B cell (primary cell): ENCODE measurements at regions not wholly inside any gene's neighbourhood (a gene's known extent, or its start where the extent isn't known, plus 50 kb on each side); places are given as distances from the start of the nearest gene placed in this dataset.

Source experiments
- ATAC-seq: fragments of 200-7000 bp; cut with Tn5 transposase; one replicate; pipeline ENCODE4 v1.10.0; 2021; ENCODE audit warnings: low read depth, mild to moderate bottlenecking, moderate number of reproducible peaks, moderate library complexity
- CTCF ChIA-PET: fragments of 350-600 bp; sonication (Branson Sonifier 250); formaldehyde crosslinking; loops from one replicate; lab custom pipeline; 2021; ENCODE audit warnings: antibody characterized with exemption, inconsistent platforms; lab: Charles Lee
- POLR2A ChIA-PET: fragments of 350-600 bp; sonication (Branson Sonifier 250); formaldehyde crosslinking; loops from one replicate; lab custom pipeline; 2021; ENCODE audit warnings: antibody characterized with exemption; lab: Charles Lee
- DNase-seq: peaks from one replicate; pipeline ENCODE4 v3.0.0; 2013
- H2AFZ ChIP-seq: 2 replicates; pipeline ENCODE4 v1.6.1; 2012; ENCODE audit warnings: mild to moderate bottlenecking, low read depth, low read length; ENCODE audit not compliant: insufficient read depth, poor library complexity, severe bottlenecking
- H3K27ac ChIP-seq, 2 donors: 1 replicate in 1 of 2; 2 replicates in 1 of 2; pipeline ENCODE4 v1.5.1; 2012 to 2013; ENCODE audit warnings: low read length in 2 of 2, mild to moderate bottlenecking in 2 of 2, moderate library complexity in 1 of 2
- H3K27me3 ChIP-seq, 4 experiments: fragments of 200-600 bp in 1 of 4; sonication (generic) in 1 of 4; replicated peaks in 1 of 4; 1 replicate in 2 of 4; 2 replicates in 2 of 4; pipeline versions ENCODE4 v1.6.1 to v1.7.0; 2013 to 2016; ENCODE audit warnings: low read length in 3 of 4, mild to moderate bottlenecking in 2 of 4, mixed read lengths in 1 of 4, moderate library complexity in 1 of 4; ENCODE audit not compliant: insufficient read depth in 4 of 4, control insufficient read depth in 3 of 4; ENCODE audit errors: control extremely low read depth in 1 of 4
- H3K36me3 ChIP-seq, 2 experiments: replicated peaks in 1 of 2; 1 replicate in 1 of 2; 2 replicates in 1 of 2; pipeline versions ENCODE4 v1.6.1 to v1.7.1; 2013; ENCODE audit warnings: low read length in 1 of 2; ENCODE audit not compliant: insufficient read depth in 2 of 2, control insufficient read depth in 1 of 2; ENCODE audit errors: control extremely low read depth in 1 of 2, extremely low read depth in 1 of 2
- H3K4me1 ChIP-seq, 2 donors: fragments of 200-600 bp in 1 of 2; sonication (generic) in 1 of 2; 1 replicate in 1 of 2; 2 replicates in 1 of 2; pipeline versions ENCODE4 v1.5.1 to v1.6.1; 2013 to 2017; ENCODE audit warnings: low read length in 2 of 2; ENCODE audit not compliant: control insufficient read depth in 2 of 2, insufficient read depth in 2 of 2
- H3K4me2 ChIP-seq: replicated peaks from 2 replicates; pipeline ENCODE3; 2012; ENCODE audit warnings: mild to moderate bottlenecking, low read depth, low read length; ENCODE audit not compliant: poor library complexity, severe bottlenecking
- H3K4me3 ChIP-seq, 5 experiments: fragments of 200-600 bp in 1 of 5; sonication (generic) in 1 of 5; 1 replicate in 3 of 5; 2 replicates in 2 of 5; pipeline versions ENCODE4 v1.5.1 to v1.7.0; 2011 to 2016; ENCODE audit warnings: low read length in 4 of 5, mild to moderate bottlenecking in 4 of 5, low read depth in 2 of 5, control low read depth in 1 of 5, moderate library complexity in 1 of 5; ENCODE audit not compliant: insufficient read depth in 1 of 5; ENCODE audit errors: control extremely low read depth in 1 of 5, extremely low read depth in 1 of 5
- H3K79me2 ChIP-seq: fragments of 200-600 bp; sonication (generic); one replicate; pipeline ENCODE4 v1.6.0; 2016; ENCODE audit warnings: low read length; ENCODE audit not compliant: control insufficient read depth, insufficient read depth
- H3K9ac ChIP-seq: fragments of 200-600 bp; sonication (generic); 2 replicates; pipeline ENCODE4 v1.6.1; 2017; ENCODE audit warnings: mild to moderate bottlenecking, low read length, moderate library complexity
- H3K9me3 ChIP-seq, 3 donors: one replicate each; pipeline versions ENCODE4 v1.6.1 to v1.7.1; 2013; ENCODE audit warnings: low read length in 2 of 3; ENCODE audit not compliant: control insufficient read depth in 2 of 3, insufficient read depth in 1 of 3; ENCODE audit errors: control extremely low read depth in 1 of 3
- H4K20me1 ChIP-seq: 2 replicates; pipeline ENCODE4 v1.6.0; 2012; ENCODE audit warnings: mild to moderate bottlenecking, low read length; ENCODE audit not compliant: insufficient read depth, control insufficient read depth, poor library complexity, severe bottlenecking
- H3K27ac Mint-ChIP-seq: one replicate; pipeline ENCODE4 v1.8.0; 2021; ENCODE audit warnings: mixed read lengths
- H3K27me3 Mint-ChIP-seq: one replicate; pipeline ENCODE4 v1.8.0; 2021; ENCODE audit warnings: mixed read lengths
- H3K4me1 Mint-ChIP-seq: one replicate; pipeline ENCODE4 v1.8.0; 2021; ENCODE audit warnings: mixed read lengths
- H3K4me3 Mint-ChIP-seq: one replicate; pipeline ENCODE4 v1.8.0; 2021; ENCODE audit warnings: mixed read lengths
- H3K9me3 Mint-ChIP-seq: one replicate; pipeline ENCODE4 v1.8.0; 2022; ENCODE audit warnings: mixed read lengths; ENCODE audit not compliant: insufficient read depth
- CTCF ChIP-seq: fragments of 200-600 bp; IDR thresholded peaks from one replicate; pipeline ENCODE4 v1.8.0; 2022; ENCODE audit warnings: antibody characterized with exemption, mild to moderate bottlenecking
- EZH2 ChIP-seq: IDR thresholded peaks from 2 replicates; pipeline ENCODE4 v1.6.1; 2012; ENCODE audit warnings: borderline replicate concordance, low read depth, mild to moderate bottlenecking, moderate library complexity, low read length; ENCODE audit not compliant: insufficient read depth, poor library complexity, severe bottlenecking
- WGBS: methylation state at CpG from one replicate; pipeline ENCODE4 v1.1.5; 2013; ENCODE audit warnings: missing lambda C conversion rate; ENCODE audit not compliant: insufficient coverage; 5-methylcytosine and 5-hydroxymethylcytosine counted together
- intact Hi-C: fragments of 100-400 bp; cut with micrococcal nuclease; formaldehyde crosslinking; loops from one replicate; pipeline ENCODE4 v1.10.0; 2022

GRCh38 chr15:93816815-93817214 lies 414.5 kb upstream of the MCTP2 start:
- intact Hi-C loops: no loop called here
- no peak overlapping the region for H3K27ac Mint-ChIP-seq
- H3K27me3 ChIP-seq: no peaks in the 10 kb centered on the region
- H3K4me3 Mint-ChIP-seq: no peak overlapping the region
- no peaks in the 10 kb centered on the region for H3K4me1 ChIP-seq
- no peak for DNase-seq
- no peaks in the 10 kb centered on the region for H4K20me1 ChIP-seq
- ATAC-seq: no peak
- H3K9me3 ChIP-seq: peaks cover 0 to 6% (median 0%) of the 10 kb centered on the region in 3 donors
- POLR2A ChIA-PET: no interaction called here
- no peaks in the 10 kb centered on the region for H3K4me1 Mint-ChIP-seq
- TF ChIP-seq CTCF: no peak
- no peak for TF ChIP-seq EZH2
- H3K4me3 ChIP-seq: no peak overlapping the region
- H2AFZ ChIP-seq: no peak overlapping the region
- H3K4me2 ChIP-seq: no peak overlapping the region
- H3K9ac ChIP-seq: no peak overlapping the region
- no peaks in the 10 kb centered on the region for H3K27me3 Mint-ChIP-seq
- no peaks in the 10 kb centered on the region for H3K36me3 ChIP-seq
- H3K79me2 ChIP-seq: no peaks in the 10 kb centered on the region
- CTCF ChIA-PET: no interaction called here
- H3K9me3 Mint-ChIP-seq: peaks cover 9% of the 10 kb centered on the region
- no peak overlapping the region for H3K27ac ChIP-seq

GRCh38 chr15:93811305-93811704 lies 420.1 kb upstream of the MCTP2 start:
- Histone ChIP-seq H3K4me2 (no peak overlapping the region), H2AFZ (no peak overlapping the region), H3K9ac (no peak overlapping the region), H3K27me3 (no peaks in the 10 kb centered on the region), H4K20me1 (no peaks in the 10 kb centered on the region), H3K27ac (no peak overlapping the region), H3K36me3 (no peaks in the 10 kb centered on the region), H3K4me3 (no peak overlapping the region), H3K9me3 (peaks cover 0 to 6% (median 0%) of the 10 kb centered on the region in 3 donors), H3K79me2 (no peaks in the 10 kb centered on the region), H3K4me1 (no peaks in the 10 kb centered on the region)
- Mint-ChIP-seq H3K27me3 (peaks cover 9% of the 10 kb centered on the region), H3K9me3 (peaks cover 2% of the 10 kb centered on the region), H3K4me1 (no peaks in the 10 kb centered on the region), H3K4me3 (no peak overlapping the region), H3K27ac (no peak overlapping the region)
- no peak for DNase-seq
- ATAC-seq: no peak
- no peak for TF ChIP-seq CTCF
- TF ChIP-seq EZH2: no peak
- ChIA-PET POLR2A (no interaction called here), CTCF (no interaction called here)
- 70% methylated on average over 1 of the region's 5 CpGs for WGBS
- intact Hi-C loops: no loop called here
